GM18873 (cell line): ENCODE measurements at regions not wholly inside any gene's neighbourhood (a gene's known extent, or its start where the extent isn't known, plus 50 kb on each side); places are given as distances from the start of the nearest gene placed in this dataset.

Source experiments
- ATAC-seq: cut with Tn5 transposase; IDR thresholded peaks from one replicate; pipeline ENCODE4 v1.9.1; 2021; ENCODE audit warnings: mild to moderate bottlenecking, moderate library complexity, moderate number of reproducible peaks; ENCODE audit not compliant: unreplicated experiment, low FRiP score

DNA sequence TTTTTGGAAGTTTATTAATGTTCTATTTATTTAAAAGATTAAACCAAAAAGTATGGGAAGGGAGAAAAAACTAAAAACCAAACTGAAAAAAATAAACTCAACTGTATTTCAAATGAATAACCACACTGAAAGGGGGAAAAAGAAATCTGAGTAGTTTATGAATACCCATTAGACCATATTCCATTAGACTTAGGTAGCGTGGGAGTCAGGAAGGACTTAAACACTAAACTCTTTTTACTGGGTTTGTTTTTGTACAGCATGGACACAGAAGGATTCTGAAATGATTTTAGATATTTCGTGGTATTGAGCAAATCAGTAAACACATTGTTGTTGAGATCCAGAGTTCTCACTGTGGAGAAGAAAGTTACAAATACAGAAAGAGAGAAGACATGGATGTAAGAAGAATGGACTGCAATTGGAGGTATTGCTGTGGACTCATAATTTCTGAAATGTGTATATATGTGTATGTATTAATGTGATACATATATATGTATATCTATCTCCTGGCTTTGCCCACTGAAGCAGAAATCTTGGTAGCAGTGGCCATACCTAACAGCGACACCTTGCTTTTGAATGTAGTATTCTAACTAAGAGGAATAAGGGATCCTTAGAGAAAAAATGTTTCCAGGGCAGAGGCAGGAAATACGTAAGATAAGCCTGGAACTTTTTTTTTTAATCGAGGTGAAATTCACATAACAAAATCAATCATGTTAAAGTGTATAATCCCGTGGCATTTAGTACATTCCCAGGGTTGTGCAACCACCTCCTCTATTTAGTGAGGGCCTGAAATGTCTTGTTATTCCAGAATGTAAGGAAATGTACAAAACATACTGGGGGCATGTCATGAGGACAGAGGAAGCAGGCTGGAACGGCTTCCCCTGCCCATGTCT lies 228.8 kb downstream of the SMARCA2 start:
- ATAC-seq = no peak

DNA sequence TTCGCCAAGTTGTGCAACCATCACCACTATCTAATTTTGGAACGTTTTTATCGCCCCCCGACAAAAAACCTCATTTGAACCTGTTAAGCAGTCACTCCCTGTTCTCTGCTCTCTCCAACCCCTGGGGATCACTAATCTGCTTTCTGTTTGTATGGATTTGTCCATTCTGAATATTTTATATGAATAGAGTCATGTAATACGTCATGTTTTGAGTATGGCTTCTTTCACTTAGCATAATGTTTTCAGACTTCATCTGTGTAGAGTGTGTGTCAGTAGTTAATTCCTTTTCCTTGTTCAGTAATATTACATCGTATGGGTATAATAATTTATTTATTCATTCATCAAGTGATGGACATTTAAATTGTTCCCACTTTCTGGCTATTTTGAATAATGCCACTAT lies 232.2 kb downstream of the SMARCA2 start:
- ATAC-seq = no peak

DNA sequence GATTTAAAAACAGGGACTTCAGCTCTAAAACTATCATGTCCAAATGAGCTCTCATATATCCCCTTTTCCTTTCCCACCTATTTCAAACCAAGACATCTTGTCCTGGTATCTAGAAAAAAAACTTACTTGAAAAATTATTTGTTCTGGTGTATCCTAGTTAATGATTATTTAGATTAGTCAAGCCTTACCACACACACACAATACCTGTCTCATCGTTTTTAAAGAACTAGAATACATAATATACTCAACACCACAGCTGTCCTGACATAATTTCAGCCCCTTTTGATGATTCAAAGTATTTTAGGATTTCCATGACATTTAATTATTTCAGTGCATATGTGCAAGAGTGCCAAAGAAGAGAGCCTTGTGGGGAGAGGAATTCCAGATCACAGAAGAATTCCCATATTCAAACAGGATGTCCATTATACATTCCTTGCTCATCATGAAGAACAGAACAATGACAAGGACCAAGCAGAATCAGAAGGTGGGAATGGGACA lies 233.7 kb downstream of the SMARCA2 start:
- no peak for ATAC-seq

DNA sequence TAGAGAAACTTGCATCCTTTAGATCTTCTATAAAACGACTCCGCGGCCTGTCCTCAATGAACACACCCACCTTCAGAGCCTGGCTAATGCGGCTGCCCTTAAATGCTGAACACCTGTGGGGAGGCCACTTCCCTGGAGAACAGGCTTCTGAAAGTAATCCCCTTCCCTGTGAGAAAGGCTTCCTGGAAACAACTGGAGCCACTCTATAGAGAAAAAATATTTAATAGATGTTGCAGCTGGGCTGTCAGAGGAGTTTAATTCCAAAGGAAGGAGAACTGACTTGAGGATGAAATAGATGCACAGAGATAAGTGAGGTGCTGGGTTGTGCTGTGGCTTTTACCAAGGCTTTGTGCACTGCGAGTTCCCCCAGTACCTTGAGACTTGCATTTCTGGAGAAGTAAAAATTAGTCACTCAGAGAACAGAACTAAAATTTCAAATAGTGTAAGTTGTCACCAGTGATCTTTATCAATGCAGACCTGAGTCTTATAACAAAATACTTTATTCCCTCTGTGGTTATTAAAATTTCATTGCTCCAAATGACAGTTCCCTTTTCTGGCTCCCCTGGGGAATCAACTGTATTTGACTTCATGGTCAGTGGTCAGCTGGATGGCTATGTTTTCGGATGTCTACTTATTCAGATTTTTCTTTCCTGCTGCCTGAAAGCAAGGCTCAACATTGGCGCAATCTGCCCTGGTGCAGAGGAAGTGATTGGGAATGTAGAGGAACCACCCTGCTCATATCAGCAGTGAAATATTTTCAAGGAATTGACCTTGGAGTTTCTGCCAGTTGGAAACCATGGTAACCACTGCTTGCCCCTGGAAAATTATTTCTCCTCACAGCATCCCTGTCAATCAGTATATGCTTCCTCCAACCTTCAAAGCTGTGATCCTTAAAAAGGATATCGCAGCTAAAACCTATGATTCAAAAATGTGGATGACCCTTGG lies 238.8 kb downstream of the SMARCA2 start:
- no peak for ATAC-seq

DNA sequence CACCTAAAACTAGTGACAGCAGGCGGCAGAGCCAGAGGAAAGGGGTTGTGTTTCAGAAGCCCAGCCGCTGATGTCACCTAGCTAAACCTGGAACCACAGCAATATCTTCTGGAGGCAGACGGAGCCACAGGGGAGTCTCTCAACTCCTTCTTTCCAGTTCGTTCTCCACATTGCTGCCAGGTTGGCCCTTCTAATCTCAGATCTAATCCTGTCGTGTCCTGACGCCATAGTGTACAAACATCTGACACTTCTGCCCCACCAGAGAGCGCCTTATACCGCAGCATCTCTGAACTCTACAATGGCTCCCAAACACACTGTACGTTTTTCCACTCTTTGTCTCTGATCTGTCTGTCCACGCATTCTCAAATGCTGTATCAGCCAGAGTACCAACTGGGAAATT lies 240.0 kb downstream of the SMARCA2 start:
- ATAC-seq = no peak

DNA sequence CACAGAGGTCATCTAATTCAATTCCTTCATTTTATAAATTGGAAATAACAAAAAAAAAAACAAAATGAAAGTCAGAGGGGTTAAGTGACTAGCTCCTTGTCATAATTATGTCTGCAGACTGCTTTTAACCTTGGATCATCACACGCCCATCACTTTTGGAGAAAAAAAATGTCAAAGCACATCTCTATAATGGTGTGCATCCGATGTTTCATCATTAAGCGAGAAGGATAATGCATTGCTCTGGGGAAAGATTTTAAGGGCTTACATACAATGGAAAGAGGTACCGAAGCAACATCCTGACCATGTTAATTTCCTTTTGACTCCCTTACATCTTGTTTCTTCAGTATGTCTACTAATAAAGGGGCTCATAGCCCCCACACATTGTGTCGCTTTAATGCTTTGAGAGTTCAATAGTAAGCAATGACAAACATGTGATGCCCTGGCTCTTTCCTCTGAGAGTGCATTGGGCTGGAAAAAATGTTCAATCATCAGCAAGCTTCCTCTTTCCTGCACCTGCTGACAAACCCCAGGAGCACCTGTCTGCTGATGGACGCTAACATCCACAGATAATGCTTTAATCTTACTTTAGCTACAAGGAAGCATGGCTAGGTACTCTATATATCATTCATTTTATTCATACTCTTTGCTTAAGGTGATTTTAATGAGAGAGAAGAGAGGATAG lies 242.2 kb downstream of the SMARCA2 start:
- ATAC-seq = no peak

DNA sequence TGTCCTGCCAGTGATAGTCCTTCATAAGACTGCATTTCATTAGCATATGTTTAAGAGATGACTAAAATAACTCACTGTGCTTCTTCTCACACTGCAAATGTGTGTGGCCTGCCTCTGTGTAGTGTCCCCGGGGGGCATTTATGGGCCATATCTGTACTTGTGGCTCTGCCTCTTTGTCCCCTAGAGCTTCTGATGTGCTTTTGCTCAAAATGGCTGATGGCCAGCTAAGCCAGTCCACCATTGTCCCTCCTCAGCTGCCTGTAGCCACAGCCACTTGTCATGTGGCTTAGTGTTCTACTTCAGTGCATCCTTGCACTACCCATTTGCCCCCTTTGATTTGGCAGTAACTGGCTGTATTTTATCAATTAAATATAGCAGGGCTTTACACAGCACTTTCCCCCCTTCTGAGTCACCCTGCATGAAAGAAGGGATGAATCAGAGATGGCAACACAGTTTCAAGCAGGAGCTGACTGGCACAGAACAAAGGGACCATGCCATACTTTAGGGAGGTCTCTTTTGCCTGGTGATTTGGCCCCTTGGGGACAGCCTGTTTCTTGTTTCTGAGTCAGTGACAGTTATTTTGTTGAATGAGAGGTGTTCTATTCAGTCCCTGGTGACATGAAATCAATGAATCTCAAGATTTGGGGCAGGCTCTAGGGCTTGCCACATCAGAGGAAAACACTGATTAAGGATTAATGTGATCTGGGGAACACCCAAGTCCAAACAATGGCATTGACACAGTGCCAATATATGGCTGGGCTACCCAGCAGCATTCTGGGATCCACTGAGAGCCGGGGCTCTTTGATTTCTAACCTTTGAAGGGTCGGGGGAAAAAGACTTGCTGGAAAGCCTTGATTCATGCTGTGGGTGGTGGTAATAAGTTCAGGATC lies 245.5 kb downstream of the SMARCA2 start:
- ATAC-seq = no peak

DNA sequence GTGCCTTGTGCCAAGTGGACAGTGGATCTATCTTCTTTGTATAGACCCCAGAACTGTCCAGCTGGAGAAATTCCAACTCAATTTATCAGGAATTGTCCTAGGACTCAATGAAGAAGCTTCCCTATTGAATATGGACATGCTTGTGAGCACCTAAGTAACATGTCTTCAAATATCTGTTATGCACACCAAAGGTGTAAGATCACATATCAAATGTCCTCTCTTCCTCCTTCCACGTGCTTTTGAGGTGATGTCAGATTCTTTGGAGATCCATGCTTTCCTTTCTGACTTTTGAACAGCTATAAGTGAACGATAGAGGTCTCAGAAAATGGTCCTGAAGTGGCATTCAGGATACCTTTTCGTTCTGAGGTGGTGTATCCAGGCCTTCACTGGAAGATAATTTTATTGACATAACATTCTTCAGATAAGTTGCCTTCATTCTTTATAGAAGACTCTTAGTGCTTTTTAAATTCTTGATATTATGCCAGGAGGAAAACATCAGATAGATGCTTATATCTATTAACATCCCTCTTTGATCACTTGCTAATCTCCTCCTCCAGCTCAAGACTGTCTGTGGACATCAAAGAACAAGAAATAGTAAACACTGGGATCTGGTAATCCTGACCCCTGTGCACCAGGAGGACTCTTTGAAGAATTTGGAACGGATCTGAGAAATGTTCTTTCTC lies 246.4 kb downstream of the SMARCA2 start:
- ATAC-seq = no peak

DNA sequence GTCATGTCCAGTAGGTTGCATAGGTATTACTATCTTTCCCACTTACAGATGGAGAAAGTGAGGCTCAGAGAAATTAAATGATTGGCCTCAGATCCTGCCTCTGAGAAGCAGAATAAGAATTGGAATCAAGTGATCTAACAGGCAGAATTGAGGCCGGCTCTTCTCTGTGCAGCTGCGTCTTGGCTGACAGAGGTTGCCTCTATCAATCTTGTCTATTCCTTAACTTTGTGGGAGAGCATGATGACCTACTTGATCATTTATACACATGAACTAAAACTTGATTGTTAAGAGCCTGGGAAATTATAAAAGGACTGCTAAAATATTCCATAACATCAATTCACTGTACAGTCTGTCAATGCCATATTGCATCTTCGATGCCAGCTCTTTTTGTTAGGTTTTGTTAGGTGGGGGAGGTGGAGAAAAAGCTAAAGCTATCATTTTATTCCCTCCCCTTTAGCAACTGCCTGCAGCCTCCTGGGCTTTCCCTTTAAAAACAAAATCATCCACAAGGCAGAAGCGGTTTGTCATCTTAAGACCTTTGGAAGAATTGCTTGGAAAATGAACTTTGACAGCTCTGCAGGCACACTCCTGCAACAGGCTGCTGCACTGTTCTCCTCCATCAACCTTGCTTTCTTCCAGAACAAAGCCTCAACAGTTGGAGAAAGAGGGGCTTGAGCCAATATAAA lies 247.4 kb downstream of the SMARCA2 start:
- ATAC-seq = no peak

DNA sequence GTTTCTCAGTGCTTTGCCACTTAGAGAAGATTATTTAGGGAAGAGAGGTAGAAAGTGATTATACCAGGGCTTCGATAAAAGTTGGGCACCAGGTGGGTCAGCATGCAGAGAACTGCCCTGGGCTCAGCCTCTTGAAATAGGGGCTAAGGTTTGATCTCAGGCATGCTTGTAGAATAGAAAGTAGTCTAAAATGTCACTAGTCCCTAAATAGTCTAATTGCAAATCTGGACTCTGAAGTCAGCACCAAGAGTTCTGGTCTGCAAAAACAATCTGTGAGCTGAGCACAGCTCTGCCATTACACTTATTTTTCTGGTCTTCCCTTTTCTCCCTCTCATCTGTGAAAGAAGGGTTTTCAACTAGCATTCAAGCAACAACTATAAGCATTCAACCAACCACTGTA lies 248.0 kb downstream of the SMARCA2 start:
- no peak for ATAC-seq

DNA sequence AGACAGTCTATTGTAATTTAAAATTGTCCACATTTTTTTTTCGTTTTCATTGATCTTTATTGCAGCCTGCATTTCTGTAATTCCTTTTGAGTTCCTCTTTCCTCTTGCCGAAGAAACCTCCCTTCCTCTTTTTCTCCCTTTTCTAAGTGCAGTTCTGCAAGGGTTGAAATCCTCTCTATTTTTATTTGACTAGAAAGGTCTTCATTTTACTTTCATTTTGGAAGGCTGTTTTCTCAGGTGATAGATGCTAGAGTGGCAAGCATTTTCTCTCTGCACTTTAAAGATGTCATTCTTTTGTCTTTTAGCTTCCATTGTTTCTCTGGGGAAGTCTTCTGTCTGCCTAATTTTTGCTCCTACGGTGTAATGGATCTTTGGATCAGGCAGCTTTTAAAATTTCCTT lies 248.5 kb downstream of the SMARCA2 start:
- ATAC-seq = no peak

DNA sequence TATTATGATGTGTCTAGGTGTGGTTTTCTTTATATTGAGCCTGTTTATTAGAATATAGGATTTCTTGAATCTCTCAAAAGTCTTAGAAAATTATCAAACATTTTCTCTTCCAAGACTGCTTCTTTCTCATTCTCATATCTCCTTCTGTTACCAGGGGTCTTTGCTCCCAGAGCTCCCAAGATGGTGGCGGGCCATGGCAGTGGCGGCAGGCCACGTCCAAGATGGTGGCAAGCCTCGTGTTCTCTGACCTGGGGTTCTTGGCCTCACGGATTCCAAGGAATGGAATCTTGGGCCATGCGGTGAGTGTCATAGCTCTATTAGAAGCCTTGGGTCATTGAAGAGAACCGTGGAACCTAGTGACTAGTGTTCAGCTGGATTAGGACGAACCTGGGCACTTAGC lies 248.9 kb downstream of the SMARCA2 start:
- ATAC-seq = no peak

DNA sequence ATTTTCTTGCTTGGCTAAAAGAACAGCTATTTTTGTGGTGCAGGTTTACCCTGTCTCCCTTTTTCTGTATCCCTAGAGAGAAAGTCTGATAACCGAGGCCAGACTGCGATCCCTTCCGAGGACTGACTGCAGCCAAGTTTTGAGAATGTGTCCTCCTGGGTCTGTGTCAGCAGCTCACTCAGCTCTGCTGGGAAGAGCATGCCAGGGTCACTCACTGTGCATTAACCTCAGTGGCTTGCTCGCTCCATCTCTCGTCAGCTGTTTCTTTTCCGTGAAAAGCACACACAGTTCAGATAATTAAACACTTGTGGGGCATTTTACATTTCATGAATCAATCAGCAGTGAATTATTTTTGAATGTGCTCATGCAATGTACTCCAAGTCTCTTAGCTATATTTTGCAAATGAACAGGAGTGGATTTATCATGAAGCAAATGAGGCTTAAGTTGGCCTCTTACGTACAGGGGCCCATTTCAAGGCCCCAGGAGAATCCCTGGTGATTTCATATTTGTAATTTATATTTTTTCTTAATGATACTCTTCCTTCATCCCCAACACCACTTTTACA lies 252.1 kb downstream of the SMARCA2 start:
- no peak for ATAC-seq

DNA sequence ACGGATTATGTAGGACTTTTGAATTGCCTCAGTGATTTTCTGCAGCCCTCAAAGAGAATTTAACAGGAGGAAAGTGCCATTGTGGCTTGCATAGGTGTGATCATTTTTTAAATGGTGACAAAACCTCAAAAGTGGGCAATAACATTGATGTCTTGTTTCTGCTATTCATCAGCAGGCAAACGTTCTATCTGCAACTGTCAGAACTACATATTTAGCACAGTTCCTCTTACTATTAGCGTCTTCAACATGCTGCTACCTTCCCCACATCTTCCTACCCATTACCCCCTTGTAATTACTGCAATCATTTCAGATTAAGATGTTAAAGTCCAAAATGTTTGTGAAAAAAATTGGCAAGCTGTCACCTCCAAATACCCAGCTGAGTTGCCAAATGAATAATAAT lies 254.6 kb downstream of the SMARCA2 start:
- no peak for ATAC-seq

DNA sequence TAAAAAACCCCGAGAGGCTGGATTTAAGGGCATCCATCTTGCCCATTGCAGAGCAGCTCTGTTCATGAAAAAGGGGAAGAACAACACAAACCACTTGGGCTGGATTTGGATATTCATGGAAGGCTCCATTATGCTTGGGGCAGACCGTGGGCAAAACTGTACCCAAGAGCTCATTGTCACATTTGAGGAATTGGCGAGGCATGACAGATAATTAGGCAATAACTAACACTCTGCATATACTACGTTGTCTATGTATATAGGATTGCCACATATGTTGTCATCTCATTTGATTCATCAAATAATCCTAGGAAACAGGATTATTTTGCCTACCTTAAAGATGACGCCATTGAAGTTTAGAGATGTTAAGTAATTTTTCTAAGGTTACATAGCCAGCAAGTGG lies 255.4 kb downstream of the SMARCA2 start:
- ATAC-seq = no peak

DNA sequence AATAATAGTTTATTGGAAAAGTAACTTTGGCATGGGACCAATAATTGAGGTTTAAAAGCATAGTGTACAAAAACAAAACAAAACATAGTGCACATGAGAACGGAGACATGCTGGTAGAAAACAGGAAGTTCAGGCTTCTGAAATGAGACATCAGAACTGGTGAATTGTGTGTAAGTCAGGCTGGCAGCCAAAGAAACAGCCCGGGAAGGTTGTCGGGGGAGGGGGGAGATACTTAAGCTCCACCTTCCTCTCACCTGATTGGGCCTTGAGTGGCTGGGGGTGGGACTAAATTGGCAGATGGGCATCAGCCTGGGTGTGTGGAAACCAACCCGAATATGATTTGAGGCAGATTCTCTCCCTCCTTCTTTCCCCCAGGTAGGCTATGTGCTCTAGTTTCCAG lies 256.3 kb downstream of the SMARCA2 start:
- no peak for ATAC-seq

DNA sequence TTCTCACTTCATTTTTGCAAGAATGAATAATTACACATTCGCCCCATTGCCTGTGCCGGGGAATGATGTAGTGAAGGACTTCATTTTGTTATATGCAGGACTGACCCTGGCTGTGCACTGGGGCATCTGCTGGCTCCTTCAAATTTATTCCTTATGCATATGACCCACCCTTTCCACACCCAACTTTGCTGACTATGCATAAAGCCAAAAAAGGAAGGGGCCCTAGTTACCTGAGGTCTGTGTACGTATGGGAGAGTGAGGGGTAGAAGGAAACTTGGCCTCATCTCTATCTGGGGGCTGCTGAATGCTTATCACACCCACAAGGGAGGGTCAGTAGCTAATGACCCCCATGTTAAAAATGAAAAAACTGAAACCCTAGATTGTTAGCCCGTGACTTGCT lies 259.6 kb downstream of the SMARCA2 start:
- no peak for ATAC-seq

DNA sequence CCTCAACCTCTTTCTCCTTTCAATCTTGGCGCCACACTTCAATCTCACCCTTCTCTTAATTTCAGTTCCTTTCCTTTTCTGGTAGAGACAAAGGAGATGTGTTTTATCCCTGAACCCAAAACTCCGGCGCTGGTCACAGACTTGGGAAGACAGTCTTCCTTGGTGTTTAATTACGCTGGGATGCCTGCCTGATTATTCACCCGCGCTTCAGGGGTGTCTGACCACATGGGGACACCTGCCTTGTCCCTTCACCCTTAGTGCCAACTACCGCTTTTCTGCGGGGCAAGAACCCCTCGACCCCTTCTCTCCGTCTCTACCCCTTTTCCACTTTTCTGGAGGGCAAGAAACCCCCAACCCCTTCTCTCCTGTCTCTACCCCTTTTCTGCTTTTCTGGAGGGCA lies 261.1 kb downstream of the SMARCA2 start:
- no peak for ATAC-seq
